ENCODE measurements at regions not wholly inside any gene's neighbourhood (a gene's known extent, or its start where the extent isn't known, plus 50 kb on each side); places are given as distances from the start of the nearest gene placed in this dataset.

DNA sequence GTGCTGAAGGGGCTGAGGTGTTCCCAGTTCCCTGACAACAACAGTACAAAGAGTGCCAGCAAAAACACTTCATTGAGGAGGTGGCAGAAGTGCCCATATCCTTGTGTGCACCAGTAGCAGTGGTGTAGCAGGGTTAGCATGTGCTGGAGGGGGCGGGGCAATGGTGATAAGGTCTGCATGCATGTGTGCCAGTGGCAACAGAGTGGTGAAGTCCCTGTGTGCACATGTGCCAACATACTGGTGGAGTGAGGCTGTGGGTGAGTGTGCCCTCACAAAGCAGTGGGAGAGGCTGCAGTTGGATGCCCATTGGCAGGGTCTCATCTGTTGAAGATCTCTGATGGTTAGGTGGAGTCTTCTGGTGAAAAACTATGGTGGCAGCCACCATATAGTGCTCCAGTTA, 994.6 kb downstream of the PCDH19 start:
- Histone ChIP-seq H3K9ac (replicated peaks in 1 of 4; ENCODE audit: extremely low read depth in 1 of 4, low read depth in 3 of 4, low read length in 3 of 4) (no peak overlapping the region), H2BK15ac (ENCODE audit: low read length) (no peak overlapping the region), H3K14ac (ENCODE audit: insufficient read length) (no peak overlapping the region), H2AK5ac (ENCODE audit: low read depth, low read length) (no peak overlapping the region), H3K23me2 (ENCODE audit: low read depth, low read length) (no peaks in the 10 kb centered on the region), H3K36me3 (ENCODE audit: control insufficient read depth in 2 of 4, insufficient read depth in 4 of 4, low read length in 3 of 4) (no peaks in the 10 kb centered on the region), H2BK12ac (ENCODE audit: low read depth, low read length) (no peak overlapping the region), H4K91ac (replicated peaks; ENCODE audit: insufficient read length, low read length) (no peak overlapping the region), H3K79me1 (ENCODE audit: low read depth, low read length) (no peaks in the 10 kb centered on the region), H4K20me1 (replicated peaks in 1 of 2; ENCODE audit: control insufficient read depth in 1 of 2, insufficient read depth in 2 of 2, low read length in 2 of 2) (no peaks in the 10 kb centered on the region), H3K4me2 (ENCODE audit: insufficient read depth in 1 of 2, low read depth in 2 of 2, low read length in 2 of 2) (no peak overlapping the region), H3K18ac (ENCODE audit: extremely low read depth, low read length) (no peak overlapping the region), H3K9me3 (ENCODE audit: insufficient read depth in 2 of 2, low read depth in 1 of 2, low read length in 1 of 2) (no peaks in the 10 kb centered on the region), H3K79me2 (ENCODE audit: control insufficient read depth in 1 of 2, insufficient read depth in 2 of 2, low read length in 2 of 2) (no peaks in the 10 kb centered on the region), H3K4me1 (replicated peaks in 1 of 4; ENCODE audit: control insufficient read depth in 3 of 4, insufficient read depth in 4 of 4, low read length in 3 of 4) (no peaks in the 10 kb centered on the region), H2AFZ (ENCODE audit: low read length) (no peak overlapping the region), H2BK5ac (ENCODE audit: low read depth, low read length) (no peak overlapping the region), H3K56ac (replicated peaks; ENCODE audit: insufficient read length, low read depth, low read length) (no peak overlapping the region), H3K27me3 (replicated peaks in 1 of 4; ENCODE audit: control insufficient read depth in 3 of 4, extremely low read depth in 1 of 4, insufficient read depth in 3 of 4, low read length in 3 of 4) (no peaks in the 10 kb centered on the region), H3K23ac (ENCODE audit: insufficient read length) (no peak overlapping the region), H2BK20ac (ENCODE audit: low read length) (no peak overlapping the region), H4K5ac (ENCODE audit: insufficient read length, low read depth, low read length) (no peak overlapping the region), H3K27ac (ENCODE audit: low read depth, low read length) (no peak overlapping the region), H3K4ac (replicated peaks; ENCODE audit: insufficient read length, low read depth, low read length) (no peak overlapping the region), H2BK120ac (replicated peaks; ENCODE audit: low read depth, low read length) (no peak overlapping the region), H4K8ac (ENCODE audit: extremely low read depth, insufficient read depth, low read length) (no peak overlapping the region; the same call in 1 of the 2 replicates), H3K4me3 (ENCODE audit: extremely low read depth in 1 of 4, insufficient read depth in 2 of 4, low read depth in 3 of 4, low read length in 4 of 4) (no peak overlapping the region)
- ChIA-PET POLR2A (ENCODE audit: partially characterized antibody) (no interaction called here), CTCF (ENCODE audit: partially characterized antibody) (no interaction called here)
- no peak for FAIRE-seq
- 90% methylated on average over 1 of the region's 1 CpG; no CpG with 5 or more reads in 1 of the 2 experiments for WGBS, 2 experiments (ENCODE audit: extremely low coverage in 1 of 2, insufficient coverage in 1 of 2, insufficient read length in 1 of 2, insufficient replicate concordance in 2 of 2, low coverage in 1 of 2, low lambda C conversion rate in 2 of 2, missing lambda C conversion rate in 1 of 2)
- no peak for DNase-seq (ENCODE audit: low read depth in 1 of 2, low spot score in 2 of 2)
- TF ChIP-seq SP2 (IDR thresholded peaks at IDR 0.05; ENCODE audit: low read length) (no peak), RAD21 (IDR thresholded peaks at IDR 0.05 in 1 of 2, conservative IDR thresholded peaks at IDR 0.05 in 1 of 2; ENCODE audit: low read depth in 2 of 2, low read length in 2 of 2) (no peak), TAF7 (optimal IDR thresholded peaks at IDR 0.05; ENCODE audit: borderline replicate concordance, low read depth, low read length) (no peak), RFX5 (IDR thresholded peaks at IDR 0.05; ENCODE audit: borderline replicate concordance, low read depth, low read length) (no peak), NRF1 (IDR thresholded peaks at IDR 0.05; ENCODE audit: low read depth, low read length) (no peak), GTF2F1 (IDR thresholded peaks at IDR 0.05; ENCODE audit: borderline replicate concordance, low read depth, low read length) (no peak), SP1 (IDR thresholded peaks at IDR 0.05; ENCODE audit: low read depth, low read length) (no peak), RBBP5 (IDR thresholded peaks at IDR 0.05; ENCODE audit: borderline replicate concordance, low read depth, low read length) (no peak), SIN3A (conservative IDR thresholded peaks at IDR 0.05 in 1 of 2, IDR thresholded peaks at IDR 0.05 in 1 of 2; ENCODE audit: low read depth in 1 of 2, low read length in 2 of 2) (no peak), ASH2L (IDR thresholded peaks at IDR 0.05; ENCODE audit: low read length) (no peak), MAFK (IDR thresholded peaks at IDR 0.05; ENCODE audit: low read depth, low read length) (no peak), KDM4A (IDR thresholded peaks at IDR 0.05; ENCODE audit: low read depth, low read length, severe bottlenecking) (no peak)
- TF ChIP-seq, protein P1, sequence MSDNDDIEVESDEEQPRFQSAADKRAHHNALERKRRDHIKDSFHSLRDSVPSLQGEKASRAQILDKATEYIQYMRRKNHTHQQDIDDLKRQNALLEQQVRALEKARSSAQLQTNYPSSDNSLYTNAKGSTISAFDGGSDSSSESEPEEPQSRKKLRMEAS (IDR thresholded peaks at IDR 0.05), result no peak
- TF ChIP-seq, protein P2, sequence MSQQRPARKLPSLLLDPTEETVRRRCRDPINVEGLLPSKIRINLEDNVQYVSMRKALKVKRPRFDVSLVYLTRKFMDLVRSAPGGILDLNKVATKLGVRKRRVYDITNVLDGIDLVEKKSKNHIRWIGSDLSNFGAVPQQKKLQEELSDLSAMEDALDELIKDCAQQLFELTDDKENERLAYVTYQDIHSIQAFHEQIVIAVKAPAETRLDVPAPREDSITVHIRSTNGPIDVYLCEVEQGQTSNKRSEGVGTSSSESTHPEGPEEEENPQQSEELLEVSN (IDR thresholded peaks at IDR 0.05), result no peak

Measured in H1 (cell line).